ENCODE measurements at regions not wholly inside any gene's neighbourhood (a gene's known extent, or its start where the extent isn't known, plus 50 kb on each side); places are given as distances from the start of the nearest gene placed in this dataset.

GRCh38 chr5:14075937-14076336 lies 67.2 kb upstream of the TRIO start:
- H3K9me3 ChIP-seq (ENCODE audit: control insufficient read depth, low read depth, low read length), result no peaks in the 10 kb centered on the region
- H3K27ac Mint-ChIP-seq, result no peak overlapping the region
- no peak overlapping the region for H3K4me3 Mint-ChIP-seq
- no peak overlapping the region for H3K23ac ChIP-seq (ENCODE audit: insufficient read length, low read depth, low read length)
- no peaks in the 10 kb centered on the region for H3K27me3 ChIP-seq (ENCODE audit: insufficient read depth, low read length)
- H2AFZ ChIP-seq (ENCODE audit: low read length), result no peak overlapping the region
- peaks cover 0 to 2% of the 10 kb centered on the region in 2 experiments; a peak in 1 of 5 replicates for H3K9me3 Mint-ChIP-seq
- H3K79me1 ChIP-seq (ENCODE audit: insufficient read depth, low read depth, low read length, poor library complexity, severe bottlenecking), result no peaks in the 10 kb centered on the region
- H3K27ac ChIP-seq (ENCODE audit: insufficient read length, low read depth, low read length), result no peak overlapping the region
- H4K91ac ChIP-seq (ENCODE audit: insufficient read length, low read depth, low read length), result no peak overlapping the region
- no peaks in the 10 kb centered on the region for H3K4me1 ChIP-seq (ENCODE audit: insufficient read depth, low read length)
- H3K36me3 Mint-ChIP-seq (ENCODE audit: insufficient read depth in 1 of 3, low read depth in 3 of 3), result no peaks in the 10 kb centered on the region
- H3K18ac ChIP-seq (ENCODE audit: insufficient read length, low read depth, low read length), result no peak overlapping the region
- no peak overlapping the region for H3T11ph ChIP-seq (ENCODE audit: low read length)
- peaks cover 0 to 3% of the 10 kb centered on the region in 2 experiments; a peak in 1 of 4 replicates for H3K4me1 Mint-ChIP-seq
- no peak overlapping the region; the same call in 1 of the 2 replicates for H3K14ac ChIP-seq (ENCODE audit: insufficient read depth, low read length)
- WGBS (ENCODE audit: extremely low coverage, insufficient read length, low lambda C conversion rate), result no CpG with 5 or more reads among the region's 11 CpGs
- H2BK5ac ChIP-seq (ENCODE audit: insufficient read length, low read length), result no peak overlapping the region
- H4K5ac ChIP-seq (ENCODE audit: insufficient read length, low read depth, low read length), result no peak overlapping the region
- no peaks in the 10 kb centered on the region for H3K23me2 ChIP-seq (ENCODE audit: insufficient read length, low read depth, low read length, poor library complexity, severe bottlenecking)
- H3K56ac ChIP-seq (ENCODE audit: insufficient read length, low read depth, low read length), result no peak overlapping the region
- no peak overlapping the region for H3K4ac ChIP-seq (ENCODE audit: low read depth, low read length)
- H3K27me3 Mint-ChIP-seq (ENCODE audit: low read depth), result peaks cover 2% of the 10 kb centered on the region; the same call in 1 of the 2 replicates
- H2BK15ac ChIP-seq (ENCODE audit: low read depth, low read length), result no peak overlapping the region
- H2BK20ac ChIP-seq (ENCODE audit: low read depth, low read length, poor library complexity, severe bottlenecking), result no peak overlapping the region
- H3K4me2 ChIP-seq (ENCODE audit: insufficient read depth, insufficient read length, low read length), result no peak overlapping the region
- H4K20me1 ChIP-seq (ENCODE audit: control insufficient read depth, insufficient read depth, insufficient read length), result no peaks in the 10 kb centered on the region
- no peaks in the 10 kb centered on the region for H3K79me2 ChIP-seq (ENCODE audit: insufficient read depth, low read length)
- H3K9ac ChIP-seq (ENCODE audit: extremely low read depth, insufficient read length, low read length), result no peak overlapping the region
- no peak for TF ChIP-seq CTCF (conservative IDR thresholded peaks at IDR 0.05)
- H4K8ac ChIP-seq (replicated peaks; ENCODE audit: insufficient read length, low read depth, low read length), result no peak overlapping the region
- no peak overlapping the region for H2BK12ac ChIP-seq (ENCODE audit: insufficient read length, low read depth, low read length)
- DNase-seq, result no peak
- H2BK120ac ChIP-seq (ENCODE audit: low read depth, low read length, poor library complexity, severe bottlenecking), result no peak overlapping the region
- no peak overlapping the region for H2AK5ac ChIP-seq (ENCODE audit: insufficient read length, low read length)

Measured in H9 (cell line).